ENCODE measurements at regions not wholly inside any gene's neighbourhood (a gene's known extent, or its start where the extent isn't known, plus 50 kb on each side); places are given as distances from the start of the nearest gene placed in this dataset.

- no peak overlapping the region for H3K4me2 ChIP-seq
- no peaks in the 10 kb centered on the region for H3K36me3 ChIP-seq (ENCODE audit: insufficient read depth)
- no peaks in the 10 kb centered on the region for H3K27me3 ChIP-seq (ENCODE audit: insufficient read depth)
- no peaks in the 10 kb centered on the region for H3K36me3 Mint-ChIP-seq (ENCODE audit: low read depth)
- H3K27ac Mint-ChIP-seq, result no peak overlapping the region
- ATAC-seq (peak; percentile 85), DNase-seq (ENCODE audit: low spot score) (peak; percentile 72)
- H3K9me2 ChIP-seq (ENCODE audit: insufficient read depth), result no peaks in the 10 kb centered on the region
- H3K9me3 Mint-ChIP-seq, result no peaks in the 10 kb centered on the region
- no peak overlapping the region; the same call in 1 of the 2 replicates for H2AFZ ChIP-seq
- no peaks in the 10 kb centered on the region for H3F3A ChIP-seq (replicated peaks; ENCODE audit: low read depth)
- no peak overlapping the region for H3K27ac ChIP-seq (ENCODE audit: low read depth)
- H3K4me1 ChIP-seq (ENCODE audit: insufficient read depth), result no peaks in the 10 kb centered on the region
- H3K27me3 Mint-ChIP-seq (ENCODE audit: insufficient read depth, low read depth, poor library complexity), result peaks cover 2% of the 10 kb centered on the region
- H3K4me3 ChIP-seq, result no peak overlapping the region
- H4K20me1 ChIP-seq (replicated peaks; ENCODE audit: insufficient read depth), result no peaks in the 10 kb centered on the region
- no peak overlapping the region for H3K4me3 Mint-ChIP-seq
- peaks cover 7% of the 10 kb centered on the region for H3K4me1 Mint-ChIP-seq
- no peaks in the 10 kb centered on the region for H3K79me2 ChIP-seq (replicated peaks; ENCODE audit: insufficient read depth)
- TF ChIP-seq, protein P1, sequence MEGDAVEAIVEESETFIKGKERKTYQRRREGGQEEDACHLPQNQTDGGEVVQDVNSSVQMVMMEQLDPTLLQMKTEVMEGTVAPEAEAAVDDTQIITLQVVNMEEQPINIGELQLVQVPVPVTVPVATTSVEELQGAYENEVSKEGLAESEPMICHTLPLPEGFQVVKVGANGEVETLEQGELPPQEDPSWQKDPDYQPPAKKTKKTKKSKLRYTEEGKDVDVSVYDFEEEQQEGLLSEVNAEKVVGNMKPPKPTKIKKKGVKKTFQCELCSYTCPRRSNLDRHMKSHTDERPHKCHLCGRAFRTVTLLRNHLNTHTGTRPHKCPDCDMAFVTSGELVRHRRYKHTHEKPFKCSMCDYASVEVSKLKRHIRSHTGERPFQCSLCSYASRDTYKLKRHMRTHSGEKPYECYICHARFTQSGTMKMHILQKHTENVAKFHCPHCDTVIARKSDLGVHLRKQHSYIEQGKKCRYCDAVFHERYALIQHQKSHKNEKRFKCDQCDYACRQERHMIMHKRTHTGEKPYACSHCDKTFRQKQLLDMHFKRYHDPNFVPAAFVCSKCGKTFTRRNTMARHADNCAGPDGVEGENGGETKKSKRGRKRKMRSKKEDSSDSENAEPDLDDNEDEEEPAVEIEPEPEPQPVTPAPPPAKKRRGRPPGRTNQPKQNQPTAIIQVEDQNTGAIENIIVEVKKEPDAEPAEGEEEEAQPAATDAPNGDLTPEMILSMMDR (conservative IDR thresholded peaks at IDR 0.05; ENCODE audit: low read depth in 2 of 2), result peak; percentile 89 to 91
- TF ChIP-seq ETS1 (IDR thresholded peaks at IDR 0.05), result no peak
These were observed 1422.4 kb upstream of the MIR17HG start for GRCh38 chr13:89925107-89925506.

- TF ChIP-seq EZH2 (IDR thresholded peaks at IDR 0.05; ENCODE audit: low read depth, unreplicated experiment), result no peak
- no peak for ATAC-seq
- no peaks in the 10 kb centered on the region for H3K36me3 ChIP-seq (ENCODE audit: insufficient read depth)
- no peaks in the 10 kb centered on the region for H3F3A ChIP-seq (replicated peaks; ENCODE audit: low read depth)
- H3K4me3 ChIP-seq, result no peak overlapping the region
- Mint-ChIP-seq H3K27me3 (ENCODE audit: insufficient read depth, low read depth, poor library complexity) (peaks cover 3% of the 10 kb centered on the region), H3K9me3 (no peaks in the 10 kb centered on the region; the same call in 2 of the 3 replicates), H3K27ac (no peak overlapping the region), H3K4me3 (no peak overlapping the region), H3K36me3 (ENCODE audit: low read depth) (no peaks in the 10 kb centered on the region), H3K4me1 (no peaks in the 10 kb centered on the region)
- H3K4me2 ChIP-seq, result no peak overlapping the region
- H3K9me2 ChIP-seq (ENCODE audit: insufficient read depth), result no peaks in the 10 kb centered on the region
- H4K20me1 ChIP-seq (replicated peaks; ENCODE audit: insufficient read depth), result no peaks in the 10 kb centered on the region
- H2AFZ ChIP-seq, result peak overlapping the region; percentile 76
- DNase-seq (ENCODE audit: low spot score), result no peak
- H3K27me3 ChIP-seq (ENCODE audit: insufficient read depth), result no peaks in the 10 kb centered on the region
- H3K27ac ChIP-seq (ENCODE audit: low read depth), result no peak overlapping the region
- no peaks in the 10 kb centered on the region for H3K79me2 ChIP-seq (replicated peaks; ENCODE audit: insufficient read depth)
- no peaks in the 10 kb centered on the region for H3K4me1 ChIP-seq (ENCODE audit: insufficient read depth)
These were observed 1416.6 kb upstream of the MIR17HG start for GRCh38 chr13:89930861-89931260.

GRCh38 chr13:89932902-89933301 is 1414.6 kb upstream of the MIR17HG start:
- Histone ChIP-seq H3K4me1 (ENCODE audit: insufficient read depth) (no peaks in the 10 kb centered on the region), H3F3A (replicated peaks; ENCODE audit: low read depth) (no peaks in the 10 kb centered on the region), H3K4me2 (no peak overlapping the region), H3K4me3 (no peak overlapping the region), H4K20me1 (replicated peaks; ENCODE audit: insufficient read depth) (no peaks in the 10 kb centered on the region), H2AFZ (no peak overlapping the region), H3K79me2 (replicated peaks; ENCODE audit: insufficient read depth) (no peaks in the 10 kb centered on the region), H3K9me2 (ENCODE audit: insufficient read depth) (no peaks in the 10 kb centered on the region), H3K27ac (ENCODE audit: low read depth) (no peak overlapping the region), H3K36me3 (ENCODE audit: insufficient read depth) (no peaks in the 10 kb centered on the region), H3K27me3 (ENCODE audit: insufficient read depth) (no peaks in the 10 kb centered on the region)
- H3K4me1 Mint-ChIP-seq, result no peaks in the 10 kb centered on the region
- TF ChIP-seq STAT1 (IDR thresholded peaks at IDR 0.05; ENCODE audit: unreplicated experiment), result no peak
- TF ChIP-seq, protein P1 (conservative IDR thresholded peaks at IDR 0.05; ENCODE audit: low read depth in 2 of 2), result no peak
- TF ChIP-seq ETS1 (IDR thresholded peaks at IDR 0.05), result no peak
- no peak for TF ChIP-seq JUNB (IDR thresholded peaks at IDR 0.05; ENCODE audit: unreplicated experiment)
- no peak for TF ChIP-seq EZH2phosphoT487 (IDR thresholded peaks at IDR 0.05; ENCODE audit: unreplicated experiment)
- no peak for TF ChIP-seq CREB1 (CRISPR knock-in tag; IDR thresholded peaks at IDR 0.05; ENCODE audit: low read depth)
- H3K4me3 Mint-ChIP-seq, result no peak overlapping the region
- no peak for ATAC-seq
- DNase-seq (ENCODE audit: low spot score), result no peak
- H3K27me3 Mint-ChIP-seq (ENCODE audit: insufficient read depth, low read depth, poor library complexity), result peaks cover 3% of the 10 kb centered on the region
- no peaks in the 10 kb centered on the region for H3K36me3 Mint-ChIP-seq (ENCODE audit: low read depth)
- H3K9me3 Mint-ChIP-seq, result no peaks in the 10 kb centered on the region; the same call in 2 of the 3 replicates
- H3K27ac Mint-ChIP-seq, result no peak overlapping the region

Measured in GM23338 (cell line).